ENCODE measurements at regions not wholly inside any gene's neighbourhood (a gene's known extent, or its start where the extent isn't known, plus 50 kb on each side); places are given as distances from the start of the nearest gene placed in this dataset.

DNA sequence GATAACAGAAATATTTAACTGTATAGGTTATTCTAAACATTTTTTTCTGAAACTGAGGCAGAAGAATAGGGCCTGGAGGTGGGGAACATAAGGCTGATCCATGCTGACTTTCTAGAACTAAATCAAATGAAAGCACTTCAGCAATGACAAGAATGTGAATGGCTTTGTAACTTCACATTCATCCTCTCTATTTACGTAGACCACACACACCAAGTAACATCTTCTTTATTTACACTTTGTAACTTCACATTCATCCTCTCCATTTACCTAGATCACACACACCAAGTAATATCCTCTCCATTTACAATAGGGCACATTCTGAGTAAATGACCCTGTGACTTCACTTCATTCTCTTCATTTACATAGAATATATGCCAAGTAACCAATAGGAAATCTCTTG, 251.8 kb upstream of the CDH9 start:
- DNase-seq (ENCODE audit: low spot score), result no peak
- Mint-ChIP-seq H3K36me3 (ENCODE audit: low read depth) (no peaks in the 10 kb centered on the region), H3K4me3 (ENCODE audit: unreplicated experiment) (no peak overlapping the region), H3K27ac (ENCODE audit: unreplicated experiment) (no peak overlapping the region), H3K9me3 (ENCODE audit: low read depth) (no peaks in the 10 kb centered on the region), H3K27me3 (ENCODE audit: low read depth) (peaks cover 2% of the 10 kb centered on the region), H3K4me1 (ENCODE audit: low read depth) (no peaks in the 10 kb centered on the region)
- TF ChIP-seq, protein P1, sequence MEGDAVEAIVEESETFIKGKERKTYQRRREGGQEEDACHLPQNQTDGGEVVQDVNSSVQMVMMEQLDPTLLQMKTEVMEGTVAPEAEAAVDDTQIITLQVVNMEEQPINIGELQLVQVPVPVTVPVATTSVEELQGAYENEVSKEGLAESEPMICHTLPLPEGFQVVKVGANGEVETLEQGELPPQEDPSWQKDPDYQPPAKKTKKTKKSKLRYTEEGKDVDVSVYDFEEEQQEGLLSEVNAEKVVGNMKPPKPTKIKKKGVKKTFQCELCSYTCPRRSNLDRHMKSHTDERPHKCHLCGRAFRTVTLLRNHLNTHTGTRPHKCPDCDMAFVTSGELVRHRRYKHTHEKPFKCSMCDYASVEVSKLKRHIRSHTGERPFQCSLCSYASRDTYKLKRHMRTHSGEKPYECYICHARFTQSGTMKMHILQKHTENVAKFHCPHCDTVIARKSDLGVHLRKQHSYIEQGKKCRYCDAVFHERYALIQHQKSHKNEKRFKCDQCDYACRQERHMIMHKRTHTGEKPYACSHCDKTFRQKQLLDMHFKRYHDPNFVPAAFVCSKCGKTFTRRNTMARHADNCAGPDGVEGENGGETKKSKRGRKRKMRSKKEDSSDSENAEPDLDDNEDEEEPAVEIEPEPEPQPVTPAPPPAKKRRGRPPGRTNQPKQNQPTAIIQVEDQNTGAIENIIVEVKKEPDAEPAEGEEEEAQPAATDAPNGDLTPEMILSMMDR (IDR thresholded peaks at IDR 0.05), result no peak

GRCh38 chr5:27276119-27276518, 237.7 kb upstream of the CDH9 start:
- DNase-seq (ENCODE audit: low spot score), result no peak
- Mint-ChIP-seq H3K9me3 (ENCODE audit: low read depth) (no peaks in the 10 kb centered on the region), H3K4me3 (ENCODE audit: unreplicated experiment) (no peak overlapping the region), H3K4me1 (ENCODE audit: low read depth) (no peaks in the 10 kb centered on the region), H3K27ac (ENCODE audit: unreplicated experiment) (no peak overlapping the region), H3K36me3 (ENCODE audit: low read depth) (no peaks in the 10 kb centered on the region), H3K27me3 (ENCODE audit: low read depth) (peaks cover 2% of the 10 kb centered on the region)
- TF ChIP-seq, protein P1 (IDR thresholded peaks at IDR 0.05), result no peak

- Mint-ChIP-seq H3K4me3 (ENCODE audit: unreplicated experiment) (no peak overlapping the region), H3K9me3 (ENCODE audit: low read depth) (no peaks in the 10 kb centered on the region), H3K27me3 (ENCODE audit: low read depth) (peaks cover 2% of the 10 kb centered on the region), H3K36me3 (ENCODE audit: low read depth) (no peaks in the 10 kb centered on the region), H3K27ac (ENCODE audit: unreplicated experiment) (no peak overlapping the region), H3K4me1 (ENCODE audit: low read depth) (no peaks in the 10 kb centered on the region)
- DNase-seq (ENCODE audit: low spot score), result no peak
- TF ChIP-seq, protein P1 (IDR thresholded peaks at IDR 0.05), result no peak
Observed at GRCh38 chr5:27275345-27275744, 237.0 kb upstream of the CDH9 start.

GRCh38 chr5:27269766-27270165, 231.4 kb upstream of the CDH9 start:
- H3K4me1 Mint-ChIP-seq (ENCODE audit: low read depth), result no peaks in the 10 kb centered on the region
- no peak overlapping the region for H3K27ac Mint-ChIP-seq (ENCODE audit: unreplicated experiment)
- no peaks in the 10 kb centered on the region for H3K36me3 Mint-ChIP-seq (ENCODE audit: low read depth)
- DNase-seq (ENCODE audit: low spot score), result no peak
- H3K4me3 Mint-ChIP-seq (ENCODE audit: unreplicated experiment), result no peak overlapping the region
- peaks cover 2% of the 10 kb centered on the region for H3K9me3 Mint-ChIP-seq (ENCODE audit: low read depth)
- TF ChIP-seq, protein P1 (IDR thresholded peaks at IDR 0.05), result no peak
- H3K27me3 Mint-ChIP-seq (ENCODE audit: low read depth), result peaks cover 8% of the 10 kb centered on the region

DNA sequence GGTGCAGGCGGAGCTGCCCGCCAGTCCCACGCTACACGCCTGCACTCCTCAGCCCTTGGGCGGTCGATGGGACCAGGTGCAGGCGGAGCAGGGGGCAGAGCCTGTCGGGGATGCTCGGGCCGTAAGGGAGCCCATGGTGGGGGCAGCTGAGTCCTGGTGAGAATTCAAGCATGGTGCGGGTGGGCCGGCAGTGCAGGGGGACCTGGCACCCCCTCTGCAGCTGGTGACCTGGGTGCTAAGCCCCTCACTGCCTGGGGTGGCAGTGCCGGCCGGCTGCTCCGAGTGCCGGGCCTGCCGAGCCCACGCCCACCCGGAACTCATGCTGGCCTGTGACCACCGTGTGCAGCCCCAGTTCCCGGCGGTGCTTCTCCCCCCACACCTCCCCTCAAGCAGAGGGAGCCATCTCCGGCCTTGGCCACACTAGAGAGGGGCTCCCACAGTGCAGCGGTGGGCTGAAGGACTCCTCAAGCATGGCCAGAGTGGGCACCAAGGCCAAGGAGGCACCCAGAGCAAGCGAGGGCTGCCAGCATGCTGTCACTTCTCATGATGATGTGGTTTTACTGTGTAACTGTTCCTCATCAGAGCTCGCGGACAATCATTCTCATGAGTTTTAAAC, 228.9 kb upstream of the CDH9 start:
- H3K27ac Mint-ChIP-seq (ENCODE audit: unreplicated experiment), result no peak overlapping the region
- peaks cover 7% of the 10 kb centered on the region for H3K27me3 Mint-ChIP-seq (ENCODE audit: low read depth)
- no peaks in the 10 kb centered on the region for H3K36me3 Mint-ChIP-seq (ENCODE audit: low read depth)
- peaks cover 10% of the 10 kb centered on the region for H3K9me3 Mint-ChIP-seq (ENCODE audit: low read depth)
- H3K4me3 Mint-ChIP-seq (ENCODE audit: unreplicated experiment), result no peak overlapping the region
- TF ChIP-seq, protein P1 (IDR thresholded peaks at IDR 0.05), result no peak
- no peaks in the 10 kb centered on the region for H3K4me1 Mint-ChIP-seq (ENCODE audit: low read depth)
- DNase-seq (ENCODE audit: low spot score), result no peak
